ENCODE measurements at regions not wholly inside any gene's neighbourhood (a gene's known extent, or its start where the extent isn't known, plus 50 kb on each side); places are given as distances from the start of the nearest gene placed in this dataset.

DNA sequence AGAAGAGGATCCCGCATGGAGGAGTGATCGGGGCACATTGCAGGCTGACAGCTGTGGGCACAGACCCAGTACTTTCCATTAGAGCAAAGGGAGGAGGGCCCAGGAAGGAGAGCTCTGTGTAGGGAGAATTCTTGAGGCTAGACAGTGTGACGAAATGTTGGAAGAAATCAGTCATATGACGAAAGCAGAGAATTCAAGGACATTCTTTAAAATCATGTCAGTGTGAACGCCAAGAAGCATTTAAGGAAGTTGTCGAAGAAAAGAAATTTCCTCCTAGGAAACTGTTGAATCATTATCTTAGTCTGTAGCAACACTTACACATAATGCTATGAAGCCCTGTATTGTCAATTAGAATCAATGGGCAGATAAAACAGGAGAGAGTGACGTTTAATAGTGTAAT is 191.3 kb upstream of the ADARB2 start:
- Mint-ChIP-seq H3K27me3 (ENCODE audit: low read depth) (peaks cover 14% of the 10 kb centered on the region), H3K36me3 (ENCODE audit: low read depth) (no peaks in the 10 kb centered on the region), H3K4me1 (no peaks in the 10 kb centered on the region), H3K4me3 (no peak overlapping the region), H3K27ac (no peak overlapping the region), H3K9me3 (no peaks in the 10 kb centered on the region)
- TF ChIP-seq, protein P1, sequence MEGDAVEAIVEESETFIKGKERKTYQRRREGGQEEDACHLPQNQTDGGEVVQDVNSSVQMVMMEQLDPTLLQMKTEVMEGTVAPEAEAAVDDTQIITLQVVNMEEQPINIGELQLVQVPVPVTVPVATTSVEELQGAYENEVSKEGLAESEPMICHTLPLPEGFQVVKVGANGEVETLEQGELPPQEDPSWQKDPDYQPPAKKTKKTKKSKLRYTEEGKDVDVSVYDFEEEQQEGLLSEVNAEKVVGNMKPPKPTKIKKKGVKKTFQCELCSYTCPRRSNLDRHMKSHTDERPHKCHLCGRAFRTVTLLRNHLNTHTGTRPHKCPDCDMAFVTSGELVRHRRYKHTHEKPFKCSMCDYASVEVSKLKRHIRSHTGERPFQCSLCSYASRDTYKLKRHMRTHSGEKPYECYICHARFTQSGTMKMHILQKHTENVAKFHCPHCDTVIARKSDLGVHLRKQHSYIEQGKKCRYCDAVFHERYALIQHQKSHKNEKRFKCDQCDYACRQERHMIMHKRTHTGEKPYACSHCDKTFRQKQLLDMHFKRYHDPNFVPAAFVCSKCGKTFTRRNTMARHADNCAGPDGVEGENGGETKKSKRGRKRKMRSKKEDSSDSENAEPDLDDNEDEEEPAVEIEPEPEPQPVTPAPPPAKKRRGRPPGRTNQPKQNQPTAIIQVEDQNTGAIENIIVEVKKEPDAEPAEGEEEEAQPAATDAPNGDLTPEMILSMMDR (IDR thresholded peaks at IDR 0.05; ENCODE audit: unreplicated experiment in 3 of 3): no peak

DNA sequence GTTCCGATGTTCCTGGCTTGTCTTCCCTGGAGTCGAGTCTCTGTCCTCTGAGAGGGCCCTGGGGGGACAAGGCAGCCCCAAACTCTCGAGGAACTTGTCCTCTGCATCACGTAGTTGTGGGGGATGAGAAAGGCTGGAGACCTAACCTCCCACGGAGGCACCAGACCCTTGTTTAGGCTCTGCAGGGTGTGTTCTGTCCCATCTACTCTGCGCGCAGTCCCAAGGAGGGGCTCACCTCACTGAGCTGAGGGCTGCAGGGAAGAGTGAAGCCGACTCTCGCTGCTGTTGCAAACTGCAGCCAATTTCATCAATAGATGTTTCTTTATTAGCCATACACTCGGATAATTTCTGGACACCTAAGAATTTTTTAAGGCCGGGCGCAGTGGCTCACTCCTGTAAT is 186.7 kb upstream of the ADARB2 start:
- no peak overlapping the region for H3K27ac Mint-ChIP-seq
- TF ChIP-seq, protein P1 (IDR thresholded peaks at IDR 0.05; ENCODE audit: unreplicated experiment in 3 of 3): no peak
- no peaks in the 10 kb centered on the region for H3K4me1 Mint-ChIP-seq

DNA sequence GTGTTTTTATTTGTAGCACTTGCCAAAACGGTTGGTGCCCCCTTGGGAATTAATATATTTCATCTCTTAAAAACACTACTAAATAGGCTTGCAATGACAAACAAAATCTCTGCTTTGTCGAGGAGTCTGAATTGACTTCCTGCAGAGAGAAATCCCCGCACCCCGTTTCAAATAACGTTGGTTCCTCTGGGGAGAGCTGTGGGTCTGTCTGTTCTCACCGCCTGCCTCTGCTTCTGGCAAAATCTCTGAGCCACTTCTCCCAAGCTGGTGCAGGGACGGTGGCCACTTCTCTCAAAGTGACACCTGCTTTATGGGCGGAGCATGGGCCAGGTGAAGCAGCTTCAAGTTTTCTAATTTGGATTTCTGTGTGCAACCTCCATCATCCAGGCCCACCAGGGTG is 186.3 kb upstream of the ADARB2 start:
- Mint-ChIP-seq H3K36me3 (ENCODE audit: low read depth) (no peaks in the 10 kb centered on the region), H3K4me1 (no peaks in the 10 kb centered on the region), H3K9me3 (no peaks in the 10 kb centered on the region), H3K4me3 (no peak overlapping the region), H3K27ac (no peak overlapping the region), H3K27me3 (ENCODE audit: low read depth) (no peaks in the 10 kb centered on the region)
- TF ChIP-seq, protein P1 (IDR thresholded peaks at IDR 0.05; ENCODE audit: unreplicated experiment in 3 of 3): no peak

More for the DNA sequence above, 186.7 kb upstream of the ADARB2 start:
- Mint-ChIP-seq H3K27me3 (ENCODE audit: low read depth) (no peaks in the 10 kb centered on the region), H3K4me3 (no peak overlapping the region), H3K9me3 (no peaks in the 10 kb centered on the region), H3K36me3 (ENCODE audit: low read depth) (no peaks in the 10 kb centered on the region)

DNA sequence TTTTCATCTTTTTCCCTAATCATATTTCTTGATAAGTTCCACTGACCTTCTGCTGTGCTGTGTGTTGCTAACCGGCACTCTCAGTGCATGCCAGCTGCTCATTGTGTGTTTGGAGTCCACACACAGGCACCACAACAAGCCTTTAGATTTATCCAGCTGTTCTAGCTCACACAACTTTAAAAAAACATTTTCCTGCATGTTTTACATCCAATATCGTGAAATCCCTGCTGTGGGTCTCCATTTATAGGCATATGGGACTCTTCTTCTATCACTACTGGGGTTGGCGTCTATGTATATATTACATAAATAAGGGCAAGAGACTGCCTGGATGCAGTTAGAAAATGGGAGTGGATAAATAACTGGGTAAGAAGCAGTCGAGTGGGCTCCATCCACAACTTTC is 183.6 kb upstream of the ADARB2 start:
- H3K4me1 Mint-ChIP-seq: no peaks in the 10 kb centered on the region

DNA sequence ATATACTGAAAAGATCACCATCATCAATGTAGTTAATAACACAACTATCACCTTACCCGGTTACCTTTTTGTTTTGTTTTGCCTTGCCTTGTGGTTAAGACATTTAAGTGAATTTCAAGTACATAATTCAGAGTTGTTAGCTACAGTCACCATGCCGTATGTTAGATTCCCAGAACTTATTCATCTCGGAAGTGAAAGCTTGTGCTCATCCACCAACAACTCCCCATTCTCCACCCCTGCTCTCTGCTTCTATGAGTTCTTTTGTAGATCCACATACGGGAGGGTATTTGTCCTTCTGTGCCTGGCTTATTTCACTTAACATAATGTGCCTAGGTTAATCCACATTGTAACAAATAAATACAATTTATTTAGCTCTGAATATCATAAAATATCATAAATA is 182.8 kb upstream of the ADARB2 start:
- Mint-ChIP-seq H3K27ac (no peak overlapping the region), H3K9me3 (peaks cover 5% of the 10 kb centered on the region), H3K27me3 (ENCODE audit: low read depth) (no peaks in the 10 kb centered on the region), H3K36me3 (ENCODE audit: low read depth) (no peaks in the 10 kb centered on the region), H3K4me3 (no peak overlapping the region), H3K4me1 (no peaks in the 10 kb centered on the region)
- TF ChIP-seq, protein P1 (IDR thresholded peaks at IDR 0.05; ENCODE audit: unreplicated experiment in 3 of 3): no peak

More for the DNA sequence above, 183.6 kb upstream of the ADARB2 start:
- H3K27ac Mint-ChIP-seq: no peak overlapping the region
- TF ChIP-seq, protein P1 (IDR thresholded peaks at IDR 0.05; ENCODE audit: unreplicated experiment in 3 of 3): no peak
- H3K36me3 Mint-ChIP-seq (ENCODE audit: low read depth): no peaks in the 10 kb centered on the region
- H3K4me3 Mint-ChIP-seq: no peak overlapping the region
- peaks cover 5% of the 10 kb centered on the region for H3K9me3 Mint-ChIP-seq
- no peaks in the 10 kb centered on the region for H3K27me3 Mint-ChIP-seq (ENCODE audit: low read depth)

DNA sequence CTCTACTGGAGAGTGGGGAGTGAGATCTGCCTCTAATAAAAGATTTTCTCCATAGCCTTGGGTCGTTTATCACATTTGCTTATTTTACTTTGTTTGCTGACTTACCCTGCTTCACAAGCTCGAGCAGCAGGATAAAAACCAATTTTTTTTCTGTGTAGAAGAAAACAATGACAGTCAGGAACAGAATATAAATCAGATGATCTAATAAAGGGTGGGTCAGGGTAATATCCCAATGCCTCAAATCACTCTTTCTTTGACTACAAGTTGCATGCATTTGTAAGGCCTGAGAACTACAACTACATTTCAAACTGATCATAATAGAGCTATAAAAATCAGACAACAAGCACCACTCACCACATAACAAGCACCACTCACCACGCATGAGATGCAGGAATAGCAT is 174.4 kb upstream of the ADARB2 start:
- no peaks in the 10 kb centered on the region for H3K27me3 Mint-ChIP-seq (ENCODE audit: low read depth)

More for the DNA sequence above, 174.4 kb upstream of the ADARB2 start:
- Mint-ChIP-seq H3K4me1 (no peaks in the 10 kb centered on the region), H3K36me3 (ENCODE audit: low read depth) (no peaks in the 10 kb centered on the region), H3K9me3 (no peaks in the 10 kb centered on the region), H3K27ac (no peak overlapping the region), H3K4me3 (no peak overlapping the region)
- TF ChIP-seq, protein P1 (IDR thresholded peaks at IDR 0.05; ENCODE audit: unreplicated experiment in 3 of 3): no peak

Measured in nephron (organoid).